HTR-8/SVneo (cell line): ENCODE measurements at regions not wholly inside any gene's neighbourhood (a gene's known extent, or its start where the extent isn't known, plus 50 kb on each side); places are given as distances from the start of the nearest gene placed in this dataset.
A peak's percentile ranks its signal among the peaks of the same experiment; 100 is the strongest.

Source experiments
- DNase-seq: peaks from one replicate; pipeline ENCODE4 v3.0.0; 2011; ENCODE audit warnings: low spot score, mixed read lengths; ENCODE audit not compliant: insufficient read length
- FAIRE-seq: peaks from 2 replicates; lab custom pipeline; 2011; peaks lifted over from hg19 to GRCh38; lab: Jason Lieb, UNC

GRCh38 chr16:50998411-50998810 lies 152.7 kb downstream of the SALL1 start:
- no peak for FAIRE-seq
- DNase-seq: no peak

DNA sequence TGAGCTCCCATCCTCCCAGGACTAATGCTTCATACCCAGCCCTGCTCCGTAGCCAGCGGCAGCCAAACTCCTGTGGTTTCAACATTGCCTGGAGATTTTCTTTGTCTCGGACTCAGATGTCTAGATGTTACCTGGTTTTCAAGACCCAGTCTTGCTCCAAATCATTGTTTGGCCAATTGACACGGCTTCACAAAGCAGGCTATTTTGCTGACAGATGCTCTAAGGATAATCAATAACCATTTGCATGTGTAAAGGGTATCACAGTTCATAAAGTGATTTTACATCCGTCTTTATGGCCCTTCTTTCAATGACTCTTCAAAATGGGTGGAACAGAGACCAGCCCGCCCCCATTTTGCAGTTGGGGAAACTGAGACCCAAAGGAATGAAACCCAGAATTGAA lies 153.4 kb downstream of the SALL1 start:
- DNase-seq: no peak
- no peak for FAIRE-seq

DNA sequence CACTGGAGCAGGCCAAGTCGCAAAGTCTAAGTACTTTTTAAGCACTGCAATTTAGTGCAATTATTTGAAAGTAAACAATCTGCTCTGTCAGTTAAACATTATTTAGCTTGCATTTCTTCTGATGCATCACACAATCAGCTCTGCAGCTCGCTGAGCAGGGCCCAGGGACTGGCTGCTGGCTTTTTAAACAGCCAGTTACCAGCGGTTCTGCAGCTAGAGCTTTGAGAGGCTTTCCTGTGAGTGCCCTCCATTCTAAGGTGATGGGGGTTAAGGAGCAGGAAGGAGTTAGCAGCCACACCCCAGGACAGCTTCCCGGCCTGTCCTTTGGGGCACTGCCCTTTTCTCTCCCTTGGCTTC lies 154.3 kb downstream of the SALL1 start:
- no peak for DNase-seq
- no peak for FAIRE-seq

DNA sequence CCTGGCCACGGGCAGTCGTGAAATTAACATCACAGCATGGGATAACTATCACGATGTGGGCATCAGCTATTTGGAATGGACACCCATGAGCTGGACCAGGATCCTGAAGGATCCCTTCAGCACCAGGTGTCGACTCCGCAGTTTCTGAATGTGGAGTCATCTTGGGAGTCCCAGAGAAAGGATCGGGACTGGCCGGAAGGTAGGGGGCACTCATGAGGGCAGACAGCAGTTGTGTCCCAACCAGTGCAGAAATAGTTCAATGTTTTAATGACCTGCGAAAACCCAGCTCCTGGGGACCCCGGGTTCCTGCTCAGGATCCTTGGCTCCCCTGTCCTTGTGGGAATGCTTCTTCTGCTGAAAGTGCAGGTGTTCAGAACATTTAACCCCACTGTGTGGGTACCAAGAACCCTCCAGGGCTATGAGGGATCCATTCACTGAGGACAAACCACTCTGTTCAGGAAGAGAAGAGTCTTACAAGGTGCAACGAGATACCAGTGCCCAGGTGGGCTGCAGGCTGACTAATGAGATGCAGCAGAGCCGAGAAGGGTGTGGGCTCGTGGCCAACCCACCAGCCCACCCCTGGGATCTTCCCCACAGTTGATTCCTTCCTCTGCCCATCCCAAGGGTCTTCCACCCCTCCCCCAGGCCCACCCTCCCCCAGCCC lies 154.8 kb downstream of the SALL1 start:
- FAIRE-seq (no peak), DNase-seq (no peak)

DNA sequence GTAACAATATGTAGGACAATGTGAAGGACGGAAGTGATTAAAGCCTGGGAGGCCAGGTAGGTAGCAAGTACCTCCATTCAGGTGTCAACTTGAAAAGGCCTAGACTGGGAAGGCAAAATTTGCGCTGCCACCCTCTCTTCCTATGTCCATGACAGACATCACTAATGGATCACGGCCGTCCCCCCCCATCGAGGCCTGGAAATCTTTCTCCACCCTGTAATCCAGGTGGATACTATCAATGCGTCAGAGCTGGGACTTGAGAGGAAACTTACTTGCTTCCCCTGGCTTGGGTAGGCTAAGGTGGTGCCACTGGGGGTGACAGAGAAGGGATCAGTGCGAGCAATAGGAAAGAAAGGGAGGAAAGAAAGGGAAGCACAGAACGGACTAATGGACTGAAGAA lies 156.1 kb downstream of the SALL1 start:
- DNase-seq (no peak), FAIRE-seq (no peak)

GRCh38 chr16:50992350-50993032 lies 158.6 kb downstream of the SALL1 start:
- DNase-seq: no peak
- FAIRE-seq: no peak

DNA sequence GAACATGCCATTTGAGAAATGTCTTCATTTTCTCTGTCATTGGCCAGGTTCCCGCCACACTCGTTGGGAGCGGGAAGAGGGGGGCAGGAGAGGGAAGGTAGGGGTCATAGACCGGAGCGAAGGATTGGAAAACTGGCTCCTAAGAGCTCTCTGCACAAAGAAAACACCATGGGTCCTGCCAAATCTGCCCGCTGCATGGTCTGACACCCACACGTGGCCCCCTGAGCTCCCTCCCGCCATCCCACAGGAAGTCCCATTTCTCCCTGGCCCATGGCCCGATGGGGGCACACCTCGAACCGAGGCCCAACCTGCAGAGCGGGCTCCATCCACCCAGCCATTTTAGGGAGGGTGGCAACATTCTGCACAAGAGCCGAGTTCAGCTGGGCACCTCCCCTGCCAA lies 159.6 kb downstream of the SALL1 start:
- FAIRE-seq (no peak), DNase-seq (no peak)

GRCh38 chr16:50991006-50991405 lies 160.1 kb downstream of the SALL1 start:
- FAIRE-seq (no peak), DNase-seq (no peak)

DNA sequence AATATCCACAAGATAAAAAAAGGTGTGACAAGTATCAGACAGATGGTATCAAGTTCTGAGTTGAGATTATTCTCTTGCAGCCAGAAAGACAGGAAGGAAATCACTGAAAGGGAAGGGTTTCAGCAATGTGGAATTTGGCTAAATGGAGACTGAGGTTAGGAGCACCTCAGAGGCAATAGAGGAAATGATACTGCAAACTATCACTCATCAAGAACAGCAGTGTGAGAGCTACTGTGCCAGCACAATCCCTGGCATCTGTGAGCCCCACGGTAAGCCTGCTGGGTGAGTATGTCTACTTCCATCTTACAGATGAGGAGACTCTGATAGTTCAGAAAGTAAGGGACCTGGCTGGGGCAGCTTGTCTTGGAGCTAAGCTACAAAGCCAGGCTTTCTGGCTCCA lies 162.0 kb downstream of the SALL1 start:
- DNase-seq (no peak), FAIRE-seq (no peak)

- FAIRE-seq: no peak
Measured at GRCh38 chr16:50988441-50988840, 162.6 kb downstream of the SALL1 start.

GRCh38 chr16:50986453-50986852 lies 164.6 kb downstream of the SALL1 start:
- FAIRE-seq: no peak
- DNase-seq: no peak

More at GRCh38 chr16:50988441-50988840, 162.6 kb downstream of the SALL1 start:
- DNase-seq: no peak

DNA sequence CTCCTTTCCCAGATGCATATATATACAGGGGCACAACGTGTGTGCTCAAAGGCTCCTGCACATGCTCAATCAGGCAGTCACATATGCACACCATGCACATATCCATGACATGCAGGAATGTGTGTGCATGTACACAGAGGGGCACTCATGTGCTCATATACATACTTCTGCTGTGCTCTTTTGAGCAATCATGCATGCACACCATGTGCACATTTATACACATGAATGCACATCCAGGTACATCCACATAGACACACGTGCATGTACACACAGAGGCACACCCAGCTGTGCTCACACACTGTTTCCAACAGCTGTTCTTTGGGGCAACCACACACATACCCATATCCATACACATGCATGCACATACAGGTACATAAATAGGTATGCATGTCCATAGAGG lies 165.3 kb downstream of the SALL1 start:
- DNase-seq: no peak
- peak; percentile 4 for FAIRE-seq

GRCh38 chr16:50984688-50985087 lies 166.4 kb downstream of the SALL1 start:
- no peak for FAIRE-seq
- no peak for DNase-seq

- FAIRE-seq: no peak
- no peak for DNase-seq
Measured at GRCh38 chr16:50982808-50983207, 168.3 kb downstream of the SALL1 start.

DNA sequence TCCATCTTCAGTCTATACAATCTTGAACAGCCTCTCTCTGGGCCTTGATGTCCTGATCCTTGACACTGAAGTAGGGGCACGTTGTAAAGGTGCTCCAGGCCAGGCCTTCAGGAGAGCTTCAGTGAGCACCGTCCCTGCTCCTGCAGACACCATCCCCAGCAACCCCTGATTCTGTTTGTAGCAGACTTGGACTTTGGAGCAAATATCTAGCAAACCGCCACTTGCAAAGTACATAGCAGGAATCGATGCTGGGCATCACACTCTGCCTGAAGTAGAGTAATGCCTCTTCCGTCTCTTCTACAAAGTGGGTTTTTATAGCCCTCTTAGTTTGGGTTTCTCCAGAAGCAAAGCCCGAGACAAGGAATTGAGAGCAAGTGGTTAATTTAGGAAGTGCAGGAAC lies 169.1 kb downstream of the SALL1 start:
- no peak for DNase-seq
- no peak for FAIRE-seq

GRCh38 chr16:50980666-50981065 lies 170.4 kb downstream of the SALL1 start:
- no peak for FAIRE-seq

GRCh38 chr16:50979806-50980620 lies 171.1 kb downstream of the SALL1 start:
- FAIRE-seq (no peak), DNase-seq (no peak)

More at GRCh38 chr16:50980666-50981065, 170.4 kb downstream of the SALL1 start:
- no peak for DNase-seq

GRCh38 chr16:50977138-50977537 lies 173.9 kb downstream of the SALL1 start:
- DNase-seq (no peak), FAIRE-seq (no peak)

DNA sequence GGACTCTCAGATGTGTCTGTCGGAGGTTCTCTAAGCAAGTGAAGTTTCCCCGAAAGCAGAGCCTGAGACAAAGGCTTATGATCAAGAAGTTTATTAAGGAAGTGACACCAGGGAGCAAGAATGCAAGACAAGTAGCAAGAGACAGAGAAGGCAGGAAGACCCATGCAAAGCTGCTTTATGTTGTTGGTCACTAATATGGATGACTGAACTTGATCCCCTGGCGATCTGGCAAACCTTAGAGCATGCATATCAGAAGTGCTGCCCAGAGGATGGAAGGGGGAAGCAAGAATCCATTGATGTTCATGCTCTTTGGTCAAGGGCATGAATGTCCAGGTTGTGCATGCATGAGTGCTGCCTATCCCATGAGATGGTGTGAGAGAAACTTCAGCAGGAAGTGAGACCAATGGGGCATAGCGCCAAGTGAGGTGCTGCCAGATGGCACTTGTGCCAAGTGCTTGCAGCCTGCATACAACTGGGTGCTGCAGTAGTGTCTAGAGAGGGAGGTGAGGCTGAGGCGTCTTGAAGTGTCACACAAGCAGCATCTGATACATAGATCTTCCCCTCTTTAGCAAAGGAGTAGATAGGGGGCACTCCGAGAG lies 176.5 kb downstream of the SALL1 start:
- no peak for FAIRE-seq
- DNase-seq: no peak

DNA sequence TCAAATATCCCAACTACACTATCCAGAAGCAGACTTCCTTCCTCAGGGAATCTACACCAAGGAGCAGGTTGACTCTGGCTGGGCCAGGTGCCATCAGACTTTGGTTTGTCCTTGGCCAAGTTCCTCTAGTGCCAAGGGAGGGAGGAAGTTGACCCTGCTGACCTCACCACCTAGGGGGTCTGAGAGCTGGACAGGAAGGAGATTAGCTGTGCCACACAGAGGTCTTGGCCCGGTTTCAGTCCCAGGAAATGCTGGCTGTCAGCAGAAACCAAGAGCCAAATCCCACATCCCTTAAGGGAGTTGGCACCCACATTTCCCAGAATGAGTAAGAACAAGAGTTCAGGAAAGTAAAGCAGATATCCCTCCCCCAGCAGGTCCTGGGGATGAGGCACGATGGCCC lies 178.2 kb downstream of the SALL1 start:
- no peak for DNase-seq
- no peak for FAIRE-seq

DNA sequence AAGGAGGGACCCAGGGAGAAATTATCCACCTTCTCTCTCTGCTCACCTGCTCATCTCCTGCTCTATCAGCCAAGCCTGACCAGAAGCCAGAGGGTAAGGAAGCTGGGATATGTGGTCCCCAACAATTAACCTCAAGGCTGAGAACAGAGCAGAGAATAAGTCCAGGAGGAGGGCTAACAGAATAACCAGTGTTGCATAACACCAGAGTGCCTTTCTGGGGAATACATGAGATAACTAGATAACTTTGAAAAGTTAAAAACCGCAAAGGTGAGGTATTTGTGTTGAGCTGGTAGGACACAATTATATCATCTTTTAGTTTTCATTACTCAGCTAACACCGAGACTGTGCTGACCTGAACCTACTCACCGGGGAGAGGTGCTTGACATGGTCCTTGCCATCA lies 180.8 kb downstream of the SALL1 start:
- DNase-seq (no peak), FAIRE-seq (no peak)
